Activated B cell treated with CpG ODN at 0.5 μM for 24 hours (primary cell): ENCODE measurements at regions not wholly inside any gene's neighbourhood (a gene's known extent, or its start where the extent isn't known, plus 50 kb on each side); places are given as distances from the start of the nearest gene placed in this dataset.

Experiments
- ATAC-seq: fragments of 200-7000 bp; cut with Tn5 transposase; one replicate; pipeline ENCODE4 v1.10.0; 2021; ENCODE audit warnings: low read depth, mild to moderate bottlenecking, moderate library complexity
- CTCF ChIA-PET: fragments of 350-600 bp; sonication (Branson Sonifier 250); formaldehyde crosslinking; loops from one replicate; lab custom pipeline; 2021; ENCODE audit warnings: antibody characterized with exemption; lab: Charles Lee
- POLR2A ChIA-PET: fragments of 350-600 bp; sonication (Branson Sonifier 250); formaldehyde crosslinking; loops from one replicate; lab custom pipeline; 2021; ENCODE audit warnings: antibody characterized with exemption; lab: Charles Lee
- DNase-seq: peaks from one replicate; pipeline ENCODE4 v3.0.0; 2022
- H3K27ac Mint-ChIP-seq: one replicate; pipeline ENCODE4 v1.8.0; 2020; ENCODE audit warnings: mixed read lengths
- H3K27me3 Mint-ChIP-seq: one replicate; pipeline ENCODE4 v1.8.0; 2021; ENCODE audit warnings: mixed read lengths
- H3K36me3 Mint-ChIP-seq: one replicate; pipeline ENCODE4 v1.8.0; 2021; ENCODE audit warnings: low read depth, mixed read lengths
- H3K4me1 Mint-ChIP-seq: one replicate; pipeline ENCODE4 v1.8.0; 2021; ENCODE audit warnings: mixed read lengths
- H3K4me3 Mint-ChIP-seq: one replicate; pipeline ENCODE4 v1.8.0; 2020; ENCODE audit warnings: mild to moderate bottlenecking, mixed read lengths
- H3K9me3 Mint-ChIP-seq: one replicate; pipeline ENCODE4 v1.8.0; 2020; ENCODE audit warnings: mixed read lengths
- CTCF ChIP-seq: fragments of 200-600 bp; IDR thresholded peaks from one replicate; pipeline ENCODE4 v1.8.0; 2022; ENCODE audit warnings: antibody characterized with exemption, mild to moderate bottlenecking
- intact Hi-C: fragments of 100-400 bp; cut with micrococcal nuclease; formaldehyde crosslinking; loops from one replicate; pipeline ENCODE4 v1.15.1; 2024

- no peaks in the 10 kb centered on the region for H3K4me1 Mint-ChIP-seq
- ATAC-seq = no peak
- peaks cover 6% of the 10 kb centered on the region for H3K9me3 Mint-ChIP-seq
- H3K36me3 Mint-ChIP-seq = no peaks in the 10 kb centered on the region
- no peaks in the 10 kb centered on the region for H3K27me3 Mint-ChIP-seq
- ChIA-PET POLR2A (no interaction called here), CTCF (no interaction called here)
- H3K27ac Mint-ChIP-seq = no peak overlapping the region
- DNase-seq = no peak
- H3K4me3 Mint-ChIP-seq = no peak overlapping the region
- intact Hi-C loops = no loop called here
- no peak for TF ChIP-seq CTCF
Measured at GRCh38 chrX:6644411-6644810, 109.5 kb upstream of the VCX3A start.

GRCh38 chrX:6640727-6641126 lies 105.8 kb upstream of the VCX3A start:
- no peaks in the 10 kb centered on the region for H3K4me1 Mint-ChIP-seq
- POLR2A ChIA-PET = no interaction called here
- intact Hi-C loops = no loop called here

GRCh38 chrX:6614506-6614905 lies 79.6 kb upstream of the VCX3A start:
- CTCF ChIA-PET = no interaction called here
- H3K4me3 Mint-ChIP-seq = no peak overlapping the region
- DNase-seq (no peak), ATAC-seq (no peak)
- no peaks in the 10 kb centered on the region for H3K9me3 Mint-ChIP-seq
- intact Hi-C loops = no loop called here
- POLR2A ChIA-PET = no interaction called here
- H3K27me3 Mint-ChIP-seq = no peaks in the 10 kb centered on the region
- no peaks in the 10 kb centered on the region for H3K4me1 Mint-ChIP-seq
- TF ChIP-seq CTCF = no peak
- H3K27ac Mint-ChIP-seq = no peak overlapping the region
- no peaks in the 10 kb centered on the region for H3K36me3 Mint-ChIP-seq

More at GRCh38 chrX:6640727-6641126, 105.8 kb upstream of the VCX3A start:
- no peak for ATAC-seq
- TF ChIP-seq CTCF = no peak
- no peak overlapping the region for H3K27ac Mint-ChIP-seq
- DNase-seq = no peak
- H3K27me3 Mint-ChIP-seq = no peaks in the 10 kb centered on the region
- H3K9me3 Mint-ChIP-seq = peaks cover 6% of the 10 kb centered on the region
- no peak overlapping the region for H3K4me3 Mint-ChIP-seq
- CTCF ChIA-PET = no interaction called here
- no peaks in the 10 kb centered on the region for H3K36me3 Mint-ChIP-seq

- Mint-ChIP-seq H3K36me3 (no peaks in the 10 kb centered on the region), H3K9me3 (peaks cover 7% of the 10 kb centered on the region), H3K4me3 (no peak overlapping the region), H3K27ac (no peak overlapping the region), H3K27me3 (no peaks in the 10 kb centered on the region), H3K4me1 (no peaks in the 10 kb centered on the region)
- ChIA-PET CTCF (no interaction called here), POLR2A (no interaction called here)
- intact Hi-C loops = no loop called here
- DNase-seq (no peak), ATAC-seq (no peak)
- TF ChIP-seq CTCF = no peak
Measured at GRCh38 chrX:6599230-6599860, 64.4 kb upstream of the VCX3A start.
